ENCODE measurements at regions not wholly inside any gene's neighbourhood (a gene's known extent, or its start where the extent isn't known, plus 50 kb on each side); places are given as distances from the start of the nearest gene placed in this dataset.
A peak's percentile ranks its signal among the peaks of the same experiment; 100 is the strongest.

DNA sequence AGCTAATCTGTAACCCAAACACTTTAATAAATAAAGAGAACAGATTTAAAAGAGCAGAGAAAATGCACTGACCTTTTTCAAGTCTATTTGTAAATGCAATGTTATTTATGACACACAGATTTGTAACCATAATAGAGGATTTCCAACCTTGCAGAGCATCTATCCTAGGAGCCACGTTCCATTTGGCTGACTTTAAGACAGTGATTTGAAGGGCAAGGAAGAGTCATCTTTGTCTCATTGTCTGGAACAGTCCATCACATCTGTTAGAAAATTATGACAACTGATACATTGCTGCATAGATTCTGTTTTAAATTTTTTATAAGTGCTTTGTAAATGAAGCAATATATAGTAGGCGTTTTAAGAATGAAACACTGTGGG lies 90.8 kb upstream of the L3MBTL4 start:
- Histone ChIP-seq H3K4me3 (no peak overlapping the region), H3K4me1 (no peaks in the 10 kb centered on the region), H3K27ac (no peak overlapping the region), H3K36me3 (no peaks in the 10 kb centered on the region), H3K27me3 (no peaks in the 10 kb centered on the region), H3K9me3 (no peaks in the 10 kb centered on the region)
- DNase-seq (ENCODE audit: low spot score) = no peak
- TF ChIP-seq, protein P1, sequence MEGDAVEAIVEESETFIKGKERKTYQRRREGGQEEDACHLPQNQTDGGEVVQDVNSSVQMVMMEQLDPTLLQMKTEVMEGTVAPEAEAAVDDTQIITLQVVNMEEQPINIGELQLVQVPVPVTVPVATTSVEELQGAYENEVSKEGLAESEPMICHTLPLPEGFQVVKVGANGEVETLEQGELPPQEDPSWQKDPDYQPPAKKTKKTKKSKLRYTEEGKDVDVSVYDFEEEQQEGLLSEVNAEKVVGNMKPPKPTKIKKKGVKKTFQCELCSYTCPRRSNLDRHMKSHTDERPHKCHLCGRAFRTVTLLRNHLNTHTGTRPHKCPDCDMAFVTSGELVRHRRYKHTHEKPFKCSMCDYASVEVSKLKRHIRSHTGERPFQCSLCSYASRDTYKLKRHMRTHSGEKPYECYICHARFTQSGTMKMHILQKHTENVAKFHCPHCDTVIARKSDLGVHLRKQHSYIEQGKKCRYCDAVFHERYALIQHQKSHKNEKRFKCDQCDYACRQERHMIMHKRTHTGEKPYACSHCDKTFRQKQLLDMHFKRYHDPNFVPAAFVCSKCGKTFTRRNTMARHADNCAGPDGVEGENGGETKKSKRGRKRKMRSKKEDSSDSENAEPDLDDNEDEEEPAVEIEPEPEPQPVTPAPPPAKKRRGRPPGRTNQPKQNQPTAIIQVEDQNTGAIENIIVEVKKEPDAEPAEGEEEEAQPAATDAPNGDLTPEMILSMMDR (IDR thresholded peaks at IDR 0.05) = no peak

DNA sequence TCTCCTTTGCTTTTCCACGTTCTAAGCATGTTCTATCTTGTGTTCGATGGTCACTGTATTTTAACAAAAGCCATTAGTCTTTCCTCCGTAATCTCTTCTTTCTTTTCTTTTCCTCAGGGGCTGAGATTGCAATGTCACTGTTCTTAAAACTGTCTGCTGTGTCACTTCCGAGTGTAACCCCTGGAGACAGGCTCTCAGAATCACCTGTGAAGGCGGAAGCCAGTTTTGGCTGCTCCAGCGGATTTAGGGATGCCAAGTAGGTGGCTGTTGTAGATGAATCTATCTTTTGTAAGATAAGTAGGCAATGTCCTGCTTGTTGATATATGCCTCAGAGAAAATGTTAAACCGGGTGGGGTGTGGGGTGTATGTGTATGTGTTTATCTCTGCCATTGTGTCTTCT lies 94.7 kb upstream of the L3MBTL4 start:
- TF ChIP-seq, protein P1 (IDR thresholded peaks at IDR 0.05) = no peak
- DNase-seq (ENCODE audit: low spot score) = no peak
- Histone ChIP-seq H3K27ac (no peak overlapping the region), H3K9me3 (no peaks in the 10 kb centered on the region), H3K4me3 (no peak overlapping the region), H3K27me3 (no peaks in the 10 kb centered on the region), H3K4me1 (no peaks in the 10 kb centered on the region), H3K36me3 (no peaks in the 10 kb centered on the region)

DNA sequence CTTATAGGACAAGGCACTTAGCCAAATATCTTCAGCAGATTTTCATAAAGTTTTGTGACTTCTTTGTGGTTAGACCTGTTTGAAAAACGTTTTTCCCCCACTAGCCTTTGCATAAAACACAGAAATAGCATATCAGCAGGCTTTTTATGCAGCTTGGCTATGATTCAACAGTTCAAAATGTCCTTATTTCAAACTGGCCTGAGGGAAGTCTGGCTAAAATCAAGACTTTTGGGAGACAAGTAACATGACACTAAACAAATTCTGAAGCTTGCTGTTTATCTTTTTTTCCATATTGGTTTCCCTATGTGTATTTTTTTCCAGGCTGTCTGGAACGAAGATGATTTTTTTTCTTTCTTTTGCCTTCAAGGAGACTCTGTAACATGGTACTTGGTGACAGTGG lies 95.1 kb upstream of the L3MBTL4 start:
- Histone ChIP-seq H3K4me1 (no peaks in the 10 kb centered on the region), H3K36me3 (no peaks in the 10 kb centered on the region), H3K27ac (no peak overlapping the region), H3K9me3 (peaks cover 0 to under 1% of the 10 kb centered on the region in 2 donors), H3K27me3 (no peaks in the 10 kb centered on the region), H3K4me3 (no peak overlapping the region)
- TF ChIP-seq, protein P1 (IDR thresholded peaks at IDR 0.05) = no peak
- DNase-seq (ENCODE audit: low spot score) = no peak

- H3K27me3 ChIP-seq = no peaks in the 10 kb centered on the region
- H3K4me1 ChIP-seq = no peaks in the 10 kb centered on the region
- H3K4me3 ChIP-seq = no peak overlapping the region
- H3K9me3 ChIP-seq = peaks cover 0 to 10% of the 10 kb centered on the region in 2 donors
- TF ChIP-seq, protein P1 (IDR thresholded peaks at IDR 0.05) = no peak
- H3K36me3 ChIP-seq = no peaks in the 10 kb centered on the region
- no peak for DNase-seq (ENCODE audit: low spot score)
- no peak overlapping the region for H3K27ac ChIP-seq
Observed at GRCh38 chr18:6520901-6521300, 106.2 kb upstream of the L3MBTL4 start.

GRCh38 chr18:6521803-6522418 lies 107.2 kb upstream of the L3MBTL4 start:
- Histone ChIP-seq H3K27ac (no peak overlapping the region), H3K27me3 (no peaks in the 10 kb centered on the region), H3K9me3 (peaks cover 0 to 10% of the 10 kb centered on the region in 2 donors), H3K4me3 (no peak overlapping the region), H3K36me3 (no peaks in the 10 kb centered on the region), H3K4me1 (no peaks in the 10 kb centered on the region)
- TF ChIP-seq, protein P1 (IDR thresholded peaks at IDR 0.05) = peak; percentile 47 to 66
- no peak for DNase-seq (ENCODE audit: low spot score)

GRCh38 chr18:6525604-6526003 lies 110.9 kb upstream of the L3MBTL4 start:
- no peak overlapping the region for H3K27ac ChIP-seq
- TF ChIP-seq, protein P1 (IDR thresholded peaks at IDR 0.05) = no peak
- H3K4me3 ChIP-seq = no peak overlapping the region
- DNase-seq (ENCODE audit: low spot score) = no peak
- peaks cover 0 to 7% of the 10 kb centered on the region in 2 donors for H3K9me3 ChIP-seq
- no peaks in the 10 kb centered on the region for H3K27me3 ChIP-seq
- H3K36me3 ChIP-seq = no peaks in the 10 kb centered on the region
- H3K4me1 ChIP-seq = no peaks in the 10 kb centered on the region

Data from right atrium auricular region (tissue), 2 donors.